ENCODE measurements at regions not wholly inside any gene's neighbourhood (a gene's known extent, or its start where the extent isn't known, plus 50 kb on each side); places are given as distances from the start of the nearest gene placed in this dataset.
"Not testable (repeated sequence)": the region's sequence is repeated elsewhere in the genome, so short reads cannot be mapped to it uniquely, and the experiment has no call there.

DNA sequence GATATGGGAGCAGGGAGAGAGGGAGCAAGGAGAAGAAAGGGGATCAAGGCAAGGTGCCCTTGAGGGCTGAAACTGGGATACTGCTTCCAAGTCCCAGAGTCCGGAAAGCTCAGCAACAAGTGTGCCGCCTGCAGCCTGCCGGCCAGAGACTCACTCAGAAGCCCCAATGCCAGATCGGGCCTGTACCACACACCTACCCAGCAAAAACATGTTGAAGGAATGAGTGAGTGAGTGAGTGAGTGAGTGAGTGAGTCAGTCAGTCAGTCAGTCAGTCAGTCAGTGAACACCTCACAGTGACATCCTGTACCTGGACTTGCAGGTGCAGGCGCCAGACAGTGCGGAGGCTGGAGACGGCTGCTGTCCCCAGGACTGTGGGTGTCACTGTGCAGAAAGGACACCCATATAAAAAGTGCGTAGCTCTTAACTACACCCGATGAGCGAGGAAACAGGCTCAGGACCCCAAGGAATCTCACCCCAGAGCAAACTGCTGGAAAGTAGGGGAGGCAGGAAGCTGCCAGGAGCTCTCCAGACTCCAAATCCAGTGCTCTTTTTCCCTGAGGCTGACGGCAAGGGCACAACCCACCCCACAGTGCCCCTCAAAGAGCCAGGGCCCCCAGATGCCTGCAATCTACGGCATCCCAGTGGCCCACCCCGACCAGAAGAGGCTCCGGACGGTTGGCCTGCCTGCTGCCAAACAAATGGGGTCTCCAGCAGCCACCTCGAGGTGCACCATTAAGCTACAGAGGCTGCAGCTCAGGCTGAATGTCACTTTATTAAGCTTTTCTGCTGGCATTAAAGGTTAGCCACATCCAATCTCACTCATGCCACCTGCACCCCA, 261.7 kb downstream of the NPHP4 start:
- no peak for DNase-seq

DNA sequence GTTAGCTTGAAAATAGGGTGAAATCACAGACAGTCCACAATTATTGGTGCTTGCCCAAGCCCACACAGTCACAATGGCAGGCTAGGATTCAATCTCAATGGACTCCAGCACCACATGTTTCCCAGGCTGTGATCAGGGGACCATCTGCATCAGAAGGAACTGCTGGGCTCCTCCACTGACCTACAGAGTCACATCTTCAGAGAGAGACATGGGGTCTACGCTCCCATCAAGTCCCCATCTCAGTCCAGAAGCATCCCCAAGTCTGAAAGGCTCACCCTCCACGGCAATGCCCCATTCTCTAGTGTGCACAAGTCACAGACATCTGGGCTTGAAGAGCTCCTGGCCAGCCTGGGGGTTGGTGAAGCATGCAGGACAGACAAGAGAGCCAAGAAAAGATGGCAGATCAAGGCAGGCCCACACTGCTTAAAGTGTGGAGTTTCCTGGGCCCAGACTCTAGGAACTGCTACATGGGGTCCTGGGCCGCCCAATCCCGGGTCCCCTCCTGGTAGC, 262.5 kb downstream of the NPHP4 start:
- no peak for DNase-seq

DNA sequence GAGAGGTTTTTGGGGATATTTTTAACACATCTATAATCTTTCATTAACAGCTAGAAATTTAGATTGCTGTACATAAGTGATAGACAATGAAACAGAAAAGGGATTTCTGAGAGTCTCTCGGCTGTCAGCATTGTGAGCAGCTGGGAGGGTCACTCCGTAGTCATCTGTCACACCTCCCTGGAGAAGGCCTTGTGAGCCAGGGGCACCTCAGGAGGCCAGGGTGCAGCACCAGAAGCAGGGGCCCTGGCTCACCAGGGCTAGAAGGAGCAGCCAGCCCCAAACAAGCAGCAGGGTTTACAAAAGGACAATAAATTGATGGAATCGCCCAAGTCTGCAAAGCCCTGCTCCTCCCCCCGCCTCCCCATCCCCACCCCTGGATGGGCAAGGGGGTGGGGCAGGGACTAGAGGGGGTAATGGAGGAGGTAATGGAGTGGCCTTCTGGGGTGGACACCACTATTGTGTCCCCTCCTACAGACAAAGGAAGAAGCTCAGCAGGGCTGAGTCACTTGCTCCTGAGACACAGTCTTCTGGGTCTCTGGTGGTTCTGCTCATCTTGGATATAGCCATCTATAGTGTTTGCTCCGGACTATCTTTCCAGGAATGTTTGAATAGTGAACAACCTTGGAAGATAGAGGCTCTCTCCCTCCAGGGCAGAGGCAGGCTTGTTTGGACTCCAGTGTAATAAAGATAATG, 263.4 kb downstream of the NPHP4 start:
- no peak for DNase-seq

DNA sequence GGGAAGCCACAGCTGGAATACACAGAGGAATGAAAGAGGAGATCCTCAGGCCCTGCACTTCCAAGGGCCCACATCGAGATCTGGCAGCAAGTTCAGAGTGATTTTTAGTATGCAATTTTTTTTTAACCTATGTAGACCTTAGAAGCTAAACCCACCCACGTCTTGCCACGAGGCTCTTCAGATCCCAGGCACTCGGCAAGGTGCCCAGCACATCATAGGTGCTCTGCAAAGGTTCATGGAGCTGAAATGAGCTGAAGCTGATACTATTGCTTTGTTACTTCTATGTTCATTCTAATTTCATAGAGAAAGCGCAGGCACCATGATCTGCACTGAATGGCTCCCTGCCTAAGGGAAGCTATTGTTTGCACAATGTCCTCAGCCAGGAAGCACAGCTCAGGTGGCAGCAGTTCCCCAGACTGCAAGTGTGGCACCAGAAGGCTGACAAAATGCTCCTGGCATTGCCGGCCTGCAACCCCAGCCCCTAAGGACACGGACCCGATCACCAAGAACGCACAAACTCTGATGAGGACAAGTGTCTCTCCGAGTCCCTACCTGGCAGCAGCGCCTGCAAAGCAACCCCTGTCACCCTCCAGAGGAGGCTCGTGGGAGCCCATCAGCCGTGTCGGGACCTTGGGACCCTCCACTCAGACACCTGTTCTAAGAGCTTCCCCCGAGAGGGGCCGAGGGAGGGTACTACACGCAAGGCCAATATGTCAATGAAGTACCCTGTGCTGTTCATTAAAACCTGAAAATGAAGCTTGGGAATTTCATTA, 264.2 kb downstream of the NPHP4 start:
- no peak for DNase-seq

DNA sequence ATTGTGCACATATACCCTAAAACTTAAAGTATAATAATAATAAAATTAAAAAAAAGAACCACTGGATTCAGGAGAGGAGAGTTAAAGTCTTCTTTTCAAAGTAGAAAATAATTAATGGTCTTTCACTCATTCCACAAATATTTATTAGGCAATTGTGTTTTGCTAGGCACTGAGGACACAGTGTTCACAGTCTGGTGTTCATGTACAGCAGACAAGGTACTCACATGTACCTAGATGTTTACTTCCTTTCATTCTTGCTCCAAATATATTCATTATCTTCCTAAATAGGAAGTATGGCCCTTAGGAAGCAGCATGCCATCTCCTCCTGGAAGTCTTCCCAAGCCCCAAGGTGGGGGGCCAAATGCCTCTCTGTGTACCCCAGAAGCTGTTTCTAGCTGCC, 265.0 kb downstream of the NPHP4 start:
- DNase-seq: no peak

DNA sequence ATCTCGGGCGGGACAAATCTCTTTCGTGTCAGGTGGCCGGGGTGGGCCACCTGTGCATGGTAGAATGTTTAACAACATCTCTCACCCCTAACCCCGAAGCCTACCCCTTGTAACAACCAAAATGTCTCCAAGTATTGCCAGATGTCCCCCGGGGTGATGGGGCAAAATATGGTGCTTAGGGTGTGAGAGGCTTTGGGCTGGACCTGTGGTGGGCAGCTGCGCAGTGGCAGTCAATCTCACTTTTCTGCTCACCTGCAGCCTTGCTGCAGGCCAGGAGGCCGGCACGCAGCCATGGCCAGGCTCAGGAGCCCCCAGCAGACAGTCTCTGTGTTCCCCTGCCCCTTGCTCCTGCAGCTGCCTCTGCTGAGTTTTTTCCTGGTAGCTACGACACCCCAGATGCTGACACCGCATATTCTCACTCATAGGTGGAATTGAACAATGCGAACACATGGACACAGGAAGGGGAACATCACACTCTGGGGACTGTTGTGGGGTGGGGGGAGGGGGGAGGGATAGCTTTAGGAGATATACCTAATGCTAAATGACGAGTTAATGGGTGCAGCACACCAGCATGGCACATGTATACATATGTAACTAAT, 265.5 kb downstream of the NPHP4 start:
- DNase-seq: not testable (repeated sequence)

DNA sequence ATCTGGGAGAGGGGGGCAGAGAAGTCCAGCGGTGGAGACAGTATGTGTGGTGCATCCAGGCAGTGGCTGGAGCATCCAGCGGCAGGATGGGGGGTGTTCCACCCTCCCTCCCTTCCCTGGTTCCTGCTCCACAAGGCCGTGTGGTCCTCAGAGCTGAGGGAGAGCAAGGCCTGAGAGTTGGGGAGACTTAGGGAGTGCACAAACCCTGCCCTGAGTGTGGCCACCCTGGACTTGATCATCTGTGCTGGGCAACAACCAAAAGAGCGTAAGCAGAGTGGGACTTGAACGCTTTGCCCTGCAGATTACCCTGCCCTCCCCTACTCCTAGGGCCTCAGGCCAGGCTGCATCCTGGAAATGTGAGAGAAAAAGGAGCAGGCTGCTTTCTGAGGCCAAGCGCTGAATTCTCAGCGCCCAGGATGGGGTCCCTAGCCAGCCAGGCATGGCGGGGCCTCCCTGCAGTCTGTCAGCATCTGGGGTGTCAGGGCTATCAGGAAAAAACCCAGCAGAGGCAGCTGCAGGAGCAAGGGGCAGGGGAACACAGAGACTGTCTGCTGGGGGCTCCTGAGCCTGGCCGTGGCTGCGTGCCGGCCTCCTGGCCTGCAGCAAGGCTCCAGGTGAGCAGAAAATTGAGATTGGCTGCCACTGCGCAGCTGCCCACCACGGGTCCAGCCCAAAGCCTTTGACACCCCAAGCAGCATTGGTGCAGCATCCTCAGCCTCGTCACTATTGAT, 266.2 kb downstream of the NPHP4 start:
- no peak for DNase-seq

DNA sequence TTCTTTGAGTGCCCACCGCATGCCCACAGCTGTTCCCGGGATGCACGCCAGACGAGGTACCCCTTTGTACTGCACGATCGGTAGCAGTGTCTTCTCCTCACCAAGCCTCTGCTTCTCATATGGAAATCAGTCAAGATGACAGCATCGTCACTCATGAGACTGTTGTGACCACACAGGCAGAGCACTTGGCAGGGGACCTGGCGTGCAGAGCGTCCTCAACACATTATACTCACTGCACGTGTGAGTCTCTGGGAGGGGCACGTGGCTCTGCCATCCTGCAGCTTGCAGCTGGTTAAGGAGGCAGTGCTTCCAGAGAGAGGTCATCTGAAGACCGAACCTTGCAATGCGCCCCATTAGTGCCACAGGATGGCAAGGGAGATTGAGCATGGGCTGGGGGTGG, 266.8 kb downstream of the NPHP4 start:
- DNase-seq: no peak

DNA sequence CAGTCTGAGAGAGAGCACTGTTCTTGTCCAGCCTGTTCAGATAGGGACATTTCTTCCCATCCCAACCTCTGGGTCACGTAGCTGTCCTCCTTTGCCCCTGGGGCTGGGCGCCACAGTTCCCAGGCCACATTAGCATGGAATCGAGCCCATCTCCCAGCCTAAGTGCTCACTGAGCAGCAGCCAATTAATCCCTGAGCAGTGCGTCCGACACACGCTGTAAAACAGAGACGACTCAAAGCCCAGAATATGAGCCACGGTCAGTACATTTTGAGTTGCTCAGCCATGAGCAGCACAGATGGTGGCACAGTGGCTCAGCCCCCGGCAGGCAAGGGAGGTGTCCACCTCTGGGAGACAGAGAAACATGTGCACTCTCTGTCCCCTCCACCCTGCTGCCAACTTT, 267.4 kb downstream of the NPHP4 start:
- no peak for DNase-seq

DNA sequence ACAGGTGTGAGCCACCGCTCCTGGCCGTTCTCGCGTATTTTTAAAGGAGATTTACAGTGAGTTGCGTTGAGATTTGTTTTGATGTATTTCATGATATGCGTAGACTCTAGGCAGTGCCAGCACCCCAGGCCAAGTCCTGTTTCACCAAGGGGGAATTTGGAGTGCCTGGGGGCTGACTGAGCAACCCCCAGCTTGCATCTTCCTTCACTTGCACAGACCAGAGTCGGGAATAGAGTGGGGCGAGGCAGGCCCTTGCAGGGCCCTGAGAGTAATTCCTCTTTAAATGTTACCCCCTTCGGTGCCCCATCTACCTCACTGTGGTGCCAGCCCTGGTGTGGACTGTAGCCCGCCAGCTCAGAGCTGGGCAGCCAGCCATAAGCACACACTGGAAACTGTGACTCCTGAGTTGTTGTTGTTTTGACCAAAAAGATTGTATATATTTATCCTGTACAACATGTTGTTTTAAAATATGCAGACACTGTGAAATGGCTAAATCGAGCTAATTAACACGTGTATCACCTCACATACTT, 269.5 kb downstream of the NPHP4 start:
- no peak for DNase-seq

DNA sequence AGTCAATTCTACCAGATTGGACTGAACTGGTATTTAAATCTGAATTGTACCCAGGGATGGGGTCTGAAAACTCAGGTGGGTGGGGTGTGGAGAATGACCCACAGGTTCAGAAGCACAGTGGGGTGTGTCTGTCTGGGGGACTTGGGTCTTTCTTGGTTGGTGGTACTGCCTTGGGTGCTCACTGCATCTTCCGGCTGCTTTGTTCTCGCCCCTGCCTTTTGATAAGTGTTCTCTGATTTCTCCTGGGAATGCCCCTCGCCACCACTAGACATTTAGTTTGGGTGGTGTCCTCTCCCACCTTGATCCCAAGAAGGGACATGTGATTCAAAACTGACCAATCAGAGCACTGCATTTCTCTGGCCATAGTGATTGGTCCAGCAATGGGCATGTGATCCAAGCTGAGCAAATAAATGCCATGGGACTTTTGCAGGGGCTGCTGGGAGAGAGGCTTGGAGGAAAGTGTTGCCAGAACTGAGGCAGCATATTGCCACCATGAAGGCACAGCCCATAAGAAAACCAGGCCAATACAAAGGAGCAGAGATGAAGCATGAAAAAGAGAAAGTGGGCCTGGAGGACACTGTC, 270.5 kb downstream of the NPHP4 start:
- no peak for DNase-seq

DNA sequence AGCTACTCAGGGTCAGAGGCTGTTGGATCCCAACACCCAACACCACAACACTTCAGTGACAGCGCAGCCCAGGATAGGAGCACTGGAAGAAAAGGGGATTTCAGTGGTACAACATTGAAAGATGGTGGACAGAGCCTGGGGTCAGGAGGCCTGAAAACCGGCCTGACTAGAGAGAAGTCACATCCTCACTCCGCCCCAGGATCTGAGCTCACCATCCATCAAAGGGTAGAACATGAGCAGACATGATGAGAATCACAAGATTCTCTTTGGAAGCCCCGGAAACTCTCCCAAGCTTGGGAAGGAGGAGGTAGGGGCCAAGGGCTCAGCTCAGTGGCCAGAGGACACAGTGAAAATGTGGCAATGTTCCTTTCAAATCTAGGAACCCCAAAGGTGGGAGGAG, 271.3 kb downstream of the NPHP4 start:
- DNase-seq: no peak

DNA sequence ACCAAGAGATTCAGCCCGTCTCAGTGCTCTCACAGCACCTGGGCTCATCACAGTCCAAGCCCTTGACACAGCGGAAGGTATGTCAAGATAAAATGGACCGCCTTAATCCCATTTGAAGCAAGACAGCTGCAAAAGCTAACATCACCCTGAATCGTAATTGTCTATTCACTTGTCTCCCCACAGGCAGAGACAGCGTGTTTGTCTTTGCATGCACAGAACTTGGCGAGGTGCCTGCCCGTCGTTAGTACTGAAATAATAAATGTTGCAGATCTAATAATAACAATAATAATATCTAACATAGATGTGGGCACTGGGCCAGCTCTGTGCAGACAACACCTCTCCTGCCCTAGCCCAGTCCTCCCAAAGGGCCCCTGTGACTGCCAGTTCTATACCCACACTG, 271.7 kb downstream of the NPHP4 start:
- no peak for DNase-seq

DNA sequence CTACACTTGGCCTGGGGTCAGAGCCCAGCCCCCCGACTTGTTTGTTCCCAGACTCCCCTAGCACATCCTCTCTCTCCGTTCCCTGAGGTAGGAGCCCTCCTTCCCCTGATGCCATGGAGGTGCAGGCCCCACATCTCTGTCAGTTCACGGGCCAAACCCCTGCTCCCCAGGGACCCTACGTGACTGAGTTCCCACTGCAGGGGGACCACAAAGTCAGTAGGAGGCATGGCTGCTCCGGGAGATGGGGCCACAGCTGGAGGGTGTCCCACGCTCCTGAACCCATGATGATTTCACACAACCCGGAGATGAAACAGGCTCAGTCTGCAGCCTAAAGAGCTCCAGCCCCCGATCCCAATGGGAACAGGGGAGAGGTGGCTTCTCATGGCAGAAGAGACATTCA, 272.2 kb downstream of the NPHP4 start:
- DNase-seq: no peak

DNA sequence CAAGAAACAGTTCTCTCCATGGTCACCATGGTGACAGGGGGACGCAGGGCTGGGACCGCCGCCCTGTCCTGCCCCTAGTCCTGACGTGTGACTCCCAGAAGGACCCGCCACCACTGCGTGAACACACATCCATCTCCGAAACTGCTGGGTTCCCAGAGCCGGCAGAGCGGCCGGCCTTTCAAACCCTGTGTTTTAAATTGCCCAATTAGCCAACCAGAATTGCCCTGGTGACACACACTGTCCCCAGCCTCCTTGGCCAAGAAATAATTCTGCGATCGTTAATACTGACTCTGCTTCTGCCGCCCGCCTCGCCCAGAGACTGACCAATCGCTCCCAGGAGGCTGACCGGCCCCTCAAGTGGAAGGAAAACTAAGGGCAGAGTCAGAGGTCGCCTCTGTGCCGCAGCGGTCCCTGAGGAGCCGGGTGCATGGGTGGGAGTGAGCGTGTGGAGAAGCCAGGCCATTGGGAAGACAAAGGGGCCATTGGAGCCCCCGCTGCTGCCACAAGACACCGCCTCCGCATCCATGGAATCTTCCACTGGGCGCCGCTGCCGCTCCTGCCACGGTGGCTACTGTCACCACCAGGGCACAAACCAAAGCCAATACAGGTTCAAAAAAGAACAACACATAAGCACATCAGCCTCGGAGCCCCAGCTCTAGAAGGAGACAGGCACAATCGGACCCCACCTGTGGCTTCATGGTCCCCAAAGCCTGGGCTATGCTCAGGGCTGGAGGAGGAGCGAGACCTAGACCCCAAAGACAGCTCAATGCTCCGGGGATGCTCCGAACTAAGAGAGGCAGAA, 273.2 kb downstream of the NPHP4 start:
- DNase-seq: no peak

DNA sequence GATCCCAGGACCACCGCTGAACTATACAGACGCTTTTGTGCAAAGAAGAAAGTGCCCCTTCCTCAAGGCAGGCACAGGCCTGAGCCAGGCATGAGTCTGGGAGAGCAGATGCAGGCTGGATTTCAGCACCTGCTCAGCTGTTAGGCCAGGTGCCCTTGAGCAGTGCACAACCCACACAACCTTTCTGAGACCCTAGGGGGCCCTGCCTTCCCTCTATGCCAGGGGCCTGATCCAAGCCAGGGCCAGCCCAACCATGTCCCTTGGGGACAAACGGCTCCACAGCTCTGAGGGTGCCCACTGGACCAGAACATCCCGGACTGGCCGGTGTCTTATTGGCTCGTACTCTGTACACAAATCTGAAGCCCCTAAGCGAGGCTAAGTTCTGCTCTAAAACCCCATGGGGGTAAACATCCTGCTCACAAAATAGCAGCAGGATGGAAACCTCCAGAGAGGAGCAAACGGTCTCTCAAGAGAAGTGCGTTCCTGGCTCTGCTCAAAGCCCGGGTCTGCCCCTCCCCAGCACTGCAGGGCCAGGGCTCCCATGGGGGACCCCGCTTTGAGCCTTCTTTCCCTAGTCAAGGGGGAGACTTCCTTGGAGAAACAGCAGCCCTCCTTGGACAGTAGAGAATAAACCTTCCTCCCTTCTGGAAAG, 275.1 kb downstream of the NPHP4 start:
- DNase-seq: no peak

DNA sequence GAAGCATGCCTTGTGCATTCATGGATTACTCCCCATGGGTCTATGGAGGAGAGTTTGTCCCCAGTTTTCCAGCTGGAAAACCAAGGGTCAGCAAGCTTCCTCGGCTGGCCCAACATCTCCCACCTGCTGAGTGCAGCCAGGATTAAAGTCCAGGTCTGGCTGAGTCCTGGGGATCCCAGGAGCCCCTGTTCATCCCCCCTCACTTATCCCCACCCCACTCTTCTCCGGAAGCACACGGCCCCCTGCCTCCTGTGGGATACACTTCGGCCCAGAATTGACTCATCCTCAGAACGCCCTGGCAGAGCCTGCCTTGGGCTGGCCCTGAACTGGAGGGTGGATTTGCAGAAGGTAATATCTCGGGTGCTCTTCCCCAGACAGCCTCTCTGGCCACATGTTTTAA, 276.1 kb downstream of the NPHP4 start:
- DNase-seq: no peak

DNA sequence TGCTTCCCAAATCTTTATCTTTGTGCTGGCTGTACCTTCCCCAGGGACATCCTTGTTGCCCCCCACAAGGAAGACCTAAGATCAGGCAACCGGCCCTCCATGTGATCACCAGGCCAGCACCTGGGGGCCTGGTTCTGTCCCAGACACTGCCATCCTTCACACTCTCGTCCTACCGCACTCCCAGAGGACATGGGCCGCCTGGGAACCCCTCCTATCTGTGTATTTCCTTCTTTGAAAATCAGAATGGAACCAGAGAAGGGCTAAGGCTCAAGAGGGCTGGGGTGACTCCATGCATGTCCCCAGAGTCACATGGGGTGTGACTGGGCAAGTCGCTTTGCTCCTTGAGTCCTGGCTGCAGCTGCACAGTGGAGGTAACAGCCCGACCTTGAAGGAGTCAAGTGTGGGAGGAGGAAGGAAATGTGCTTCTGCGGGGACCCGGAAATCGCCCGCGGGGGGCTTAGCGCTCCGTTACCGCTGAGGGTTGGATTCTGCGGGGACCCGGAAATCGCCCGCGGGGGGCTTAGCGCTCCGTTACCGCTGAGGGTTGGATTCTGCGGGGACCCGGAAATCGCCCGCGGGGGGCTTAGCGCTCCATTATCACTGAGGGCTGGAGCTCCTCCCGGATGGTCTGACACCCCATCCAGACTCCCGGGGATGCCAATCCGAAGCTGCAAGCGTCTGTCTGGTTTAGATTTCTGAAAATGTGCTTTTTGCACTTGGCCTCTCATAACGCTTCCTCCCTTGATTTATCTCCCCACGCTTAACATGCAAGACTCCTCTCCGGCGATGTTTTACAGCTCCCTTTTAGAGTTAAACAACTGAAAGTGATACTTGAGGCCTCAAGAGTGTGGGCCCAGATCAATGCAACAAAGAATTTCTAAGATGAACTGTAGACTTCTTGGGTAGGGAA, 278.9 kb downstream of the NPHP4 start:
- DNase-seq: no peak

DNA sequence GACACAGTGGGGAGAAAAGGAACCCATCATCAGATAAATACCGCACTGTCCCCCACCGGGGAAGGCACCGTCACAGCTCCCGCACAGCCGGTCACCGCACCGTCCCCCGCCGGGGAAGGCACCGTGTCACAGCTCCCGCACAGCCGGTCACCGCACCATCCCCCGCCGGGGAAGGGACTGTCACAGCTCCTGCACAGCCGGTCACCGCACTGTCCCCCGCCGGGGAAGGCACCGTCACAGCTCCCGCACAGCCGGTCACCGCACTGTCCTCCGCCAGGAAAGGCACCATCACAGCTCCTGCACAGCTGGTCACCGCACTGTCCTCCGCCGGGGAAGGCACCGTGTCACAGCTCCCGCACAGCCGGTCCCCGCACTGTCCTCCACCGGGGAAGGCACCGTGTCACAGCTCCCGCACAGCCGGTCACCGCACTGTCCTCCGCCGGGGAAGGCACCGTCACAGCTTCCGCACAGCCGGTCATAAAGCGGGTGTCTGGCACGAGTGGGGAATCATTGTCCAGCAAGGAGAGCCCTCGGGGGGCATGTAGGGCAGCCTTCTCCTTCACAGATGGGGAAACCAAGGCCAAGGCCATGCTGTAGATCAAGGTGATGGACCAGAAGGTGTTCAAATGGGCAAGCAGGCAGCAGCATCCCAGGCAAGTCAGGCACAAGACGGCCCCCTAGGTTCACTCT, 280.1 kb downstream of the NPHP4 start:
- DNase-seq: no peak
